ENCODE measurements at regions not wholly inside any gene's neighbourhood (a gene's known extent, or its start where the extent isn't known, plus 50 kb on each side); places are given as distances from the start of the nearest gene placed in this dataset.

DNA sequence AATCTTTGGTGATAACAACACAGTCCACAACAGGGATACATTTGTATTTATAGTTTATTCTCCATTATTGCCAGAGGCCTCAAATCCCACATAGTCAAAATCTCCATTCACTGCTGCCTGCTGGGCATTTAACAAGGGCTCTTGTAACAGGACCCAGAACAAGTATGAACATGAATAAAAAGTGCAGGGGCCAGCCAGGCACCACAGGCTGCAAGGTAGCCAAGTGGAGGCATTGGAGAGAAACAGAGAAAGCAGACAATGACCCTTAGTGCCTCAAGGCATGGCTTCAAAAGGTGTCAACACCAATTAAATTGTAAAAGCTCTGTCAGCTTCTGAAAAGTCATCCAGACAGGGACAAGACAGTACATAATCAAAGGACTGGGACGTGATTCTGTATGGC is 116.8 kb downstream of the ATP6V1G3 start:
- TF ChIP-seq, protein P1, sequence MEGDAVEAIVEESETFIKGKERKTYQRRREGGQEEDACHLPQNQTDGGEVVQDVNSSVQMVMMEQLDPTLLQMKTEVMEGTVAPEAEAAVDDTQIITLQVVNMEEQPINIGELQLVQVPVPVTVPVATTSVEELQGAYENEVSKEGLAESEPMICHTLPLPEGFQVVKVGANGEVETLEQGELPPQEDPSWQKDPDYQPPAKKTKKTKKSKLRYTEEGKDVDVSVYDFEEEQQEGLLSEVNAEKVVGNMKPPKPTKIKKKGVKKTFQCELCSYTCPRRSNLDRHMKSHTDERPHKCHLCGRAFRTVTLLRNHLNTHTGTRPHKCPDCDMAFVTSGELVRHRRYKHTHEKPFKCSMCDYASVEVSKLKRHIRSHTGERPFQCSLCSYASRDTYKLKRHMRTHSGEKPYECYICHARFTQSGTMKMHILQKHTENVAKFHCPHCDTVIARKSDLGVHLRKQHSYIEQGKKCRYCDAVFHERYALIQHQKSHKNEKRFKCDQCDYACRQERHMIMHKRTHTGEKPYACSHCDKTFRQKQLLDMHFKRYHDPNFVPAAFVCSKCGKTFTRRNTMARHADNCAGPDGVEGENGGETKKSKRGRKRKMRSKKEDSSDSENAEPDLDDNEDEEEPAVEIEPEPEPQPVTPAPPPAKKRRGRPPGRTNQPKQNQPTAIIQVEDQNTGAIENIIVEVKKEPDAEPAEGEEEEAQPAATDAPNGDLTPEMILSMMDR (conservative IDR thresholded peaks at IDR 0.05; ENCODE audit: low read length), result no peak
- TF ChIP-seq EZH2phosphoT487 (IDR thresholded peaks at IDR 0.05; ENCODE audit: borderline replicate concordance, low read depth, low read length), result no peak
- Histone ChIP-seq H3K27ac (ENCODE audit: low read depth, low read length, poor library complexity, severe bottlenecking) (no peak overlapping the region), H3K9me3 (ENCODE audit: low read length) (no peaks in the 10 kb centered on the region), H3K79me2 (ENCODE audit: insufficient read depth, low read depth, low read length) (no peaks in the 10 kb centered on the region), H4K20me1 (ENCODE audit: insufficient read depth, low read length) (no peaks in the 10 kb centered on the region), H3K4me3 (ENCODE audit: low read depth, low read length, poor library complexity, severe bottlenecking) (no peak overlapping the region), H2AFZ (ENCODE audit: low read length) (no peak overlapping the region), H3K4me2 (ENCODE audit: low read length) (no peak overlapping the region), H3K9me2 (ENCODE audit: insufficient read depth, low read length) (no peaks in the 10 kb centered on the region), H3K36me3 (ENCODE audit: insufficient read depth, low read length) (no peaks in the 10 kb centered on the region), H3K4me1 (ENCODE audit: insufficient read depth, low read length, poor library complexity, severe bottlenecking) (no peaks in the 10 kb centered on the region)
- no TSS peak for BruUV-seq (replicated peaks)
- CTCF ChIA-PET (ENCODE audit: unreplicated experiment), result no interaction called here
- POLR2A ChIA-PET, result interaction anchor here (0.7 kb wide), 1 partner anchor 19 kb away, joined by 3 read pairs; no protein-coding TSS in a partner anchor
- DNase-seq (ENCODE audit: low spot score), result no peak
- intact Hi-C loops (cut with micrococcal nuclease; ENCODE audit: unreplicated experiment), result no loop called here

DNA sequence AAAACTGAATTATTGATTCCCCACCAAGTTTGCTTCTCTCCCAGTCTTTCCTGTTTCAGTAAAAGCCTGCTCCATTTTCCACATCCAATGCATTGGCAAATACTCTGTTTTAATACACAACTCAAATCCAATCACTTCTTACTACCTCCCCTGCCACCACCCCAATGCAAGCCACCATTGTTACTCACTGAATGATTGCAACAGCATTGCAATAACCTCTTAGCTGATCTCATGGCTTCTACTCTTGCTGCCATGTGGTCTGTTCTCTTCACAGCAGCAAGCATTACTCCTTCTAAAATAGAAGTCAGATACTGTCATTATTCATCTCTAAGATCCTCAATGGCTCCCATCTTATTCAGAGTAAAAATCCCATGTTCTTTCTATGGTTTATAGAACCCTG is 123.4 kb downstream of the ATP6V1G3 start:
- Histone ChIP-seq H3K79me2 (ENCODE audit: insufficient read depth, low read depth, low read length) (no peaks in the 10 kb centered on the region), H3K4me2 (ENCODE audit: low read length) (no peak overlapping the region), H4K20me1 (ENCODE audit: insufficient read depth, low read length) (no peaks in the 10 kb centered on the region), H3K4me1 (ENCODE audit: insufficient read depth, low read length, poor library complexity, severe bottlenecking) (no peaks in the 10 kb centered on the region), H3K36me3 (ENCODE audit: insufficient read depth, low read length) (no peaks in the 10 kb centered on the region), H3K4me3 (ENCODE audit: low read depth, low read length, poor library complexity, severe bottlenecking) (no peak overlapping the region), H3K9me3 (ENCODE audit: low read length) (peaks cover 4% of the 10 kb centered on the region; the same call in 1 of the 2 replicates), H3K9me2 (ENCODE audit: insufficient read depth, low read length) (no peaks in the 10 kb centered on the region), H3K27ac (ENCODE audit: low read depth, low read length, poor library complexity, severe bottlenecking) (no peak overlapping the region), H2AFZ (ENCODE audit: low read length) (no peak overlapping the region)
- intact Hi-C loops (cut with micrococcal nuclease; ENCODE audit: unreplicated experiment), result no loop called here
- no TSS peak for BruUV-seq (replicated peaks)
- TF ChIP-seq EZH2phosphoT487 (IDR thresholded peaks at IDR 0.05; ENCODE audit: borderline replicate concordance, low read depth, low read length), result no peak
- TF ChIP-seq, protein P1 (conservative IDR thresholded peaks at IDR 0.05; ENCODE audit: low read length), result no peak
- ChIA-PET CTCF (ENCODE audit: unreplicated experiment) (no interaction called here), POLR2A (interaction anchor here (0.6 kb wide), 1 partner anchor 148 kb away, joined by 3 read pairs; no protein-coding TSS in a partner anchor)
- DNase-seq (ENCODE audit: low spot score), result no peak

DNA sequence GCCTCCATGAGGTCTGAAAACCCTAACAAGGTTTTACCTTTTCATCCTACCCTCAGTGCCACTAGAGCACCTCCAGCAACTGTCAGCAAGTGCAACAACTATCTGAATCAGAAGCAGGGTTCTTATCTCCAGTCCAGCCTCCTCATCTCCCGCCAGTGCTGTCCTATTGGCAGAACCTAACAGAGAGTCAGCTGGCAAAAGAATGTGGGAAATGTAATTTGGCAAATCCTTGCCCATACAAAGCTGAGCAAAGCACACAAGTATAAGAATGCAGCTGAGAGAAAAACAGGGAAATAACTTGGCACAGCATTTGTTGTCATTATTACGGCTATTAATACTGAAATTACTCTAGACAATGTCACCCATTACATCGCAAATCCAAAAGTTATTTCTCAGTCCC is 124.2 kb downstream of the ATP6V1G3 start:
- POLR2A ChIA-PET, result interaction anchor here (0.6 kb wide), 1 partner anchor 147 kb away, joined by 3 read pairs; no protein-coding TSS in a partner anchor
- no TSS peak for BruUV-seq (replicated peaks)

More for the DNA sequence above, 124.2 kb downstream of the ATP6V1G3 start:
- H3K36me3 ChIP-seq (ENCODE audit: insufficient read depth, low read length), result no peaks in the 10 kb centered on the region
- H3K9me3 ChIP-seq (ENCODE audit: low read length), result peaks cover 4% of the 10 kb centered on the region; the same call in 1 of the 2 replicates
- intact Hi-C loops (cut with micrococcal nuclease; ENCODE audit: unreplicated experiment), result no loop called here
- no peak overlapping the region for H2AFZ ChIP-seq (ENCODE audit: low read length)
- H3K27ac ChIP-seq (ENCODE audit: low read depth, low read length, poor library complexity, severe bottlenecking), result no peak overlapping the region
- DNase-seq (ENCODE audit: low spot score), result no peak
- H3K79me2 ChIP-seq (ENCODE audit: insufficient read depth, low read depth, low read length), result no peaks in the 10 kb centered on the region
- H3K4me2 ChIP-seq (ENCODE audit: low read length), result no peak overlapping the region
- CTCF ChIA-PET (ENCODE audit: unreplicated experiment), result no interaction called here
- H3K4me3 ChIP-seq (ENCODE audit: low read depth, low read length, poor library complexity, severe bottlenecking), result no peak overlapping the region
- H3K9me2 ChIP-seq (ENCODE audit: insufficient read depth, low read length), result no peaks in the 10 kb centered on the region
- no peak for TF ChIP-seq EZH2phosphoT487 (IDR thresholded peaks at IDR 0.05; ENCODE audit: borderline replicate concordance, low read depth, low read length)
- TF ChIP-seq, protein P1 (conservative IDR thresholded peaks at IDR 0.05; ENCODE audit: low read length), result no peak
- H3K4me1 ChIP-seq (ENCODE audit: insufficient read depth, low read length, poor library complexity, severe bottlenecking), result no peaks in the 10 kb centered on the region
- H4K20me1 ChIP-seq (ENCODE audit: insufficient read depth, low read length), result no peaks in the 10 kb centered on the region

Data from OCI-LY7 (cell line).